ENCODE measurements at regions not wholly inside any gene's neighbourhood (a gene's known extent, or its start where the extent isn't known, plus 50 kb on each side); places are given as distances from the start of the nearest gene placed in this dataset.

GRCh38 chr2:120854014-120854620 is 118.4 kb downstream of the GLI2 start:
- no peak for DNase-seq

GRCh38 chr2:120854766-120855530 is 119.3 kb downstream of the GLI2 start:
- DNase-seq: no peak

GRCh38 chr2:120855855-120856405 is 120.3 kb downstream of the GLI2 start:
- no peak for DNase-seq

- DNase-seq: no peak
Observed at GRCh38 chr2:120856421-120856862, 120.8 kb downstream of the GLI2 start.

- DNase-seq: no peak
Observed at GRCh38 chr2:120857422-120857821, 121.8 kb downstream of the GLI2 start.

GRCh38 chr2:120857931-120858330 is 122.3 kb downstream of the GLI2 start:
- no peak for DNase-seq

- DNase-seq: no peak
Observed at GRCh38 chr2:120858361-120859106, 122.9 kb downstream of the GLI2 start.

GRCh38 chr2:120859128-120859527 is 123.5 kb downstream of the GLI2 start:
- DNase-seq: no peak

GRCh38 chr2:120859814-120860578 is 124.3 kb downstream of the GLI2 start:
- DNase-seq: no peak

- DNase-seq: no peak
Observed at GRCh38 chr2:120860579-120860922, 124.9 kb downstream of the GLI2 start.

- DNase-seq: no peak
Observed at GRCh38 chr2:120861191-120861575, 125.5 kb downstream of the GLI2 start.

GRCh38 chr2:120861576-120862191 is 126.0 kb downstream of the GLI2 start:
- no peak for DNase-seq

GRCh38 chr2:120862201-120863060 is 126.8 kb downstream of the GLI2 start:
- DNase-seq: no peak

- DNase-seq: no peak
Observed at GRCh38 chr2:120863146-120863545, 127.5 kb downstream of the GLI2 start.

- DNase-seq: no peak
Observed at GRCh38 chr2:120863661-120864320, 128.1 kb downstream of the GLI2 start.

- no peak for DNase-seq
Observed at GRCh38 chr2:120864981-120865380, 129.3 kb downstream of the GLI2 start.

- DNase-seq: no peak
Observed at GRCh38 chr2:120865656-120866055, 130.0 kb downstream of the GLI2 start.

GRCh38 chr2:120866071-120866470 is 130.4 kb downstream of the GLI2 start:
- DNase-seq: no peak

GRCh38 chr2:120866483-120867140 is 130.9 kb downstream of the GLI2 start:
- no peak for DNase-seq
